AG04450 (cell line): ENCODE measurements at regions not wholly inside any gene's neighbourhood (a gene's known extent, or its start where the extent isn't known, plus 50 kb on each side); places are given as distances from the start of the nearest gene placed in this dataset.
"Not testable (repeated sequence)": the region's sequence is repeated elsewhere in the genome, so short reads cannot be mapped to it uniquely, and the experiment has no call there.

Source experiments
- CTCF ChIA-PET: fragments of 300-600, 350-600 bp; formaldehyde crosslinking; extraction: SDS; loops from one replicate; lab custom pipeline; 2022; ENCODE audit warnings: antibody characterized with exemption, inconsistent platforms; lab: Charles Lee
- POLR2A ChIA-PET: fragments of 350-600 bp; formaldehyde crosslinking; extraction: SDS; loops from one replicate; lab custom pipeline; 2021; ENCODE audit warnings: antibody characterized with exemption, inconsistent platforms; lab: Yijun Ruan, JAX
- DNase-seq: peaks from one replicate; pipeline ENCODE4 v3.0.0-alpha.2; 2011; ENCODE audit warnings: low read depth, low spot score
- H3K27ac ChIP-seq: one replicate; pipeline ENCODE4 v1.5.1; 2012; ENCODE audit warnings: low read depth, low read length, control low read depth
- H3K27me3 ChIP-seq: one replicate; pipeline ENCODE4 v1.6.0; 2012; ENCODE audit warnings: low read length; ENCODE audit not compliant: control insufficient read depth, insufficient read depth
- H3K4me3 ChIP-seq: 2 replicates; pipeline ENCODE4 v1.5.1; 2011; ENCODE audit warnings: mild to moderate bottlenecking, low read depth, low read length, control low read depth
- H3K9me3 ChIP-seq: 2 replicates; pipeline ENCODE4 v1.5.1; 2012; ENCODE audit warnings: low read length; ENCODE audit not compliant: control insufficient read depth, insufficient read depth
- TF ChIP-seq, protein P1 (sequence below): IDR thresholded peaks from 2 replicates; pipeline ENCODE4 v1.5.1; 2011; ENCODE audit warnings: low read depth, low read length, control low read depth, inconsistent platforms

DNA sequence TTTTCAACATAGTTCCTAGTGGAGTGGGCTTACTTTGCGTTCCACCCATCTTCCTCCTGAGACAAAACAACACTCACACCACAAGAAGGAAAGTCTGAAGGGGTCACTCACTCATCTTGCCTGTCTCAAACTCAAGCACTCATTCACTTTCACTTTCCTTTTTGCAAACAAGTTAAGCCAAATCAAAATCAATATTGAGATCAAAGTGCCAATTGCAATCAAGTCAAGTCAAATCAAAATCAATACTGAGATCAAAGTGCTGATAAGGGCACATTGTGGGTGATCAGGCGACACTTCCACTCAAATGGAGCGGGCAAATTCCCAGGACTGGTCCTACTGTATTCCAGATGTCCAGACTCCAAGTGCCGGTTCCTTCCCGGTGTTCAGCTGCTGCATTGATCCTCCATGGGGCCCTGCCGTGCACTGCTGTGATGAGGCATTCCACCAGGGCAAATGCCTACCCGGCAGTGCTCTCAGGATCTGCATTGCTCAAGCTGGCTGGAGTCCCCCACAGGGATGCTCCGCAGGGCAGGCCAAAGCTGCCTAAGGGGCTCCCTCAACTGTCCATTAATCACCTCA is 183.0 kb upstream of the PLGLB1 start:
- POLR2A ChIA-PET, H3K27ac ChIP-seq, CTCF ChIA-PET, H3K9me3 ChIP-seq, DNase-seq, H3K27me3 ChIP-seq, H3K4me3 ChIP-seq: not testable (repeated sequence)

DNA sequence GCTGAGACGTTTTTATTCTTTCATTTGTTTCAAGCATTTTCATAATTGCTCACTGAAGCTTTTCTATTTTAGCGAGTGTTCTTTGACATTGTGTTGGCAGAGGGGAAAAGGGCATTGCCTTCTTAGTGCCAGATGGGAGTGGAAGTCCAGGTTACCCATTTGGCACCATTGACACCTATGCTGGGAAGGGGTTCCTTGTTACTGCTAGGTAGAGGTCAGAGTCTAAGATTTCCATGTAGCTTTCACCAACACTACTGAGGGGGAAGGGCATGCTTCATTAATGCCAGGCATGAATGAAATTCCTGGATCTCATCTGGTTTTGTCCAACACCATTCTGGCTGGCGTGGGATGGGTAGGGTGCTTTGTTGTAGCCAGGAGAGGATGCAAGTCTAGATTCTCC is 191.3 kb upstream of the PLGLB1 start:
- CTCF ChIA-PET, H3K27ac ChIP-seq, POLR2A ChIA-PET, DNase-seq, H3K4me3 ChIP-seq, H3K9me3 ChIP-seq, H3K27me3 ChIP-seq: not testable (repeated sequence)

DNA sequence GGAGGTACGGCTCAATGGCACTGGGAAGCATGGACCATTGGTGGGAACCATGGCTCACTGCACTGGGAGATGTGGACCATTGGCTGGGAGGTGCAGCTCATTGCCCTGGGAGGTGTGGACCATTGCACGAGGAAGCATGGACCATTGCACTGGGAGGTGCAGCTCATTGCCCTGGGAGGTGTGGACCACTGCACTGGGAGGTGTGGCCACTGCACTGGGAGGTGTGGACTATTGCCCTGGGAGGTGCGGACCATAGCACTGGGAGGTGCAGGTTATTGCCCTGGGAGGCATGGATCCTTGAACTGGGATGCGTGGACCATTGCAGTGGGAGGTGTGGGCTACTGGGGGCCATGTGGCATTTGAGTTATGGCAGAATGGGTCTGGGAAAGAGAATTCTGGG is 195.4 kb upstream of the PLGLB1 start:
- CTCF ChIA-PET, H3K9me3 ChIP-seq, H3K27ac ChIP-seq, POLR2A ChIA-PET, DNase-seq, H3K27me3 ChIP-seq, H3K4me3 ChIP-seq: not testable (repeated sequence)

DNA sequence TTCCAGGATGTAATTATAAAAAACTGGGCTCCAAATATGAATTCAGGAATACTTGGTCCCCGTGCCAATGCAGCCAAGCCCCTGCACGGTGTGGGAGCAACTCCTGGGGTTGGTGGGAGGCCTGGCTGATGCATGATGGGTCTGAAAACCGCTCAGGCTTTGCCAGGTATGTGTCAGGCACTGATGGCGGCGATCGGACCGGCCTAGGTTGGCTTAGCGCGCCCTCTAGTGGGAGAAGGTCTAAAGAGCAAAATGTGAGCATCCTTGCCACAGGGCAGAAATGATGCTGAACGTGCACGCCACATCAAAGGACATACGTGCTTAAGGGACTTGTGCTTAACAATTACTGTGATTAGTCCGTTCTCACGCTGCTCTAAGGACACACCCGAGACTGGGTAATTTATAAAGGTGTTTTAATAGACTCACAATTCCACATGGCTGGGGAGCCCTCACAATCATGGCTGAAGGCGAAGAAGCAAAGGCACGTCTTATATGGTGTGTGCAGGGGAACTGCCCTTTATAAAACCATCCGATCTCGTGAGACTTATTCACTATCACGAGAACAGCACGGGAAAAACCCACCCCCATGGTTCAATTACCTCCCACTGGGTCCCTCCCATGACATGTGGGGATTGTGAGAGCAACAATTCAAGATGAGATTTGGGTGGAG is 196.2 kb upstream of the PLGLB1 start:
- H3K27ac ChIP-seq, H3K27me3 ChIP-seq, CTCF ChIA-PET, H3K9me3 ChIP-seq, DNase-seq, H3K4me3 ChIP-seq, POLR2A ChIA-PET: not testable (repeated sequence)
- TF ChIP-seq, protein P1, sequence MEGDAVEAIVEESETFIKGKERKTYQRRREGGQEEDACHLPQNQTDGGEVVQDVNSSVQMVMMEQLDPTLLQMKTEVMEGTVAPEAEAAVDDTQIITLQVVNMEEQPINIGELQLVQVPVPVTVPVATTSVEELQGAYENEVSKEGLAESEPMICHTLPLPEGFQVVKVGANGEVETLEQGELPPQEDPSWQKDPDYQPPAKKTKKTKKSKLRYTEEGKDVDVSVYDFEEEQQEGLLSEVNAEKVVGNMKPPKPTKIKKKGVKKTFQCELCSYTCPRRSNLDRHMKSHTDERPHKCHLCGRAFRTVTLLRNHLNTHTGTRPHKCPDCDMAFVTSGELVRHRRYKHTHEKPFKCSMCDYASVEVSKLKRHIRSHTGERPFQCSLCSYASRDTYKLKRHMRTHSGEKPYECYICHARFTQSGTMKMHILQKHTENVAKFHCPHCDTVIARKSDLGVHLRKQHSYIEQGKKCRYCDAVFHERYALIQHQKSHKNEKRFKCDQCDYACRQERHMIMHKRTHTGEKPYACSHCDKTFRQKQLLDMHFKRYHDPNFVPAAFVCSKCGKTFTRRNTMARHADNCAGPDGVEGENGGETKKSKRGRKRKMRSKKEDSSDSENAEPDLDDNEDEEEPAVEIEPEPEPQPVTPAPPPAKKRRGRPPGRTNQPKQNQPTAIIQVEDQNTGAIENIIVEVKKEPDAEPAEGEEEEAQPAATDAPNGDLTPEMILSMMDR = peak; percentile 35

DNA sequence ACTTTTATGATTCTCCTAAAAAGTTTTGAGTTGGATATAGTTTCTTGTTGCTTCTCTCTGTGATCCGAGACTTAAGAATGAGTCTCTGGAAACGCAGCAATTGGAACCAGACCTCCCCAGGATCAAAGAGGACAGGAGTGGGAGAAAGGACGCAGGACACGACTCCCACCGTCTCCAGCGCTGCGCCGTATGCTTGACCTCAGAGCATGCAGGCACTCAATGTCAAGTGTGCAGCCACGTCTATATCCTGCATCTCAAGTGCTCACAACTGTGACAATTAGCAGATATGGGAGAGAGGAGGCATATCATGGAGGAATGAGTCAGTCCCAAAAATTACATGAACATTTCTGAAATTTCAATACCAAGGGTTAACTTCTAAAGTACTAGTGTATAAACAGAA is 199.0 kb upstream of the PLGLB1 start:
- H3K4me3 ChIP-seq, CTCF ChIA-PET, POLR2A ChIA-PET, H3K27me3 ChIP-seq, H3K27ac ChIP-seq, DNase-seq, H3K9me3 ChIP-seq: not testable (repeated sequence)

DNA sequence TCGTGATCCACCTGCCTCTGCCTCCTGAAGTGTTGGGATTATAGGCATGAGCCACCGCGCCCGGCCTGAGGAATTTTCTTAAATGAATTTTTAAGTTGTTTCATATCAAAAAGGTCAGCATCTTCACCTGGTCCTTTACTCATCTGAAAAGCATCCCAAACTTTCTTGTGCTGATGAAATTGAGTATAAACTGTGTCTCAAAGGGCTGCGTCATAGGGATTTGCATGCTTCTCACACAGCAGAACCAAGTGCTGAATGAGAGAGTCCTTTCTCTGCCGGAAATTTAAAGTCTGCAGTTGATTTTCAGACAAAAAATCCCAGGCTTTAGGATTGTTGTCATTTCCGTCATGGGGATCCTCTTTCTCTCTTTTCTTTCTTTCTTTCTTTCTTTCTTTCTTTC is 200.5 kb upstream of the PLGLB1 start:
- POLR2A ChIA-PET, CTCF ChIA-PET: not testable (repeated sequence)

DNA sequence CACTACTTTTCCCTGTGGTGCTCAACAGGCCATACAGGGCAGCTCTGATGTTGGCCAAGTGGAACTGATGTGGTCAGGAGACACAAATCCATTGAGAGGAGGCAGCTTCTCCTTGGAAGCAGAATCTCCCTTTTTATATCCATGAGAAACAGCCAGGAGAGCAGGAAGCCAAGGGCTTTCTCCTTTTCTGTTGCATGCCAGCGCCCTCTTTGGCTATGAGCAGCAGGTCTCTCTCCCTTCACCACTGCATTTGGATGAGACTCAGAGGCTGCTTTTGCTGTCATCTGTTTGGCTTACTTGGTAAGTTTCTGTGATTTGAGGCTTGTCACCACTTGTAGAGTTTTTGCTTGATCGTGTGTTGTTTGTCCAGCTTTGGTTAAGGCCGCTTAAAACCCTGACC is 202.2 kb upstream of the PLGLB1 start:
- H3K27me3 ChIP-seq, H3K9me3 ChIP-seq, POLR2A ChIA-PET, H3K27ac ChIP-seq, H3K4me3 ChIP-seq, DNase-seq: not testable (repeated sequence)
- CTCF ChIA-PET = interaction anchor here (0.6 kb wide), 1 partner anchor 416 kb away, joined by 3 read pairs; no protein-coding TSS in a partner anchor

More for the DNA sequence above, 200.5 kb upstream of the PLGLB1 start:
- H3K4me3 ChIP-seq, H3K27ac ChIP-seq, H3K27me3 ChIP-seq, H3K9me3 ChIP-seq: not testable (repeated sequence)
- DNase-seq = peak; percentile 26

DNA sequence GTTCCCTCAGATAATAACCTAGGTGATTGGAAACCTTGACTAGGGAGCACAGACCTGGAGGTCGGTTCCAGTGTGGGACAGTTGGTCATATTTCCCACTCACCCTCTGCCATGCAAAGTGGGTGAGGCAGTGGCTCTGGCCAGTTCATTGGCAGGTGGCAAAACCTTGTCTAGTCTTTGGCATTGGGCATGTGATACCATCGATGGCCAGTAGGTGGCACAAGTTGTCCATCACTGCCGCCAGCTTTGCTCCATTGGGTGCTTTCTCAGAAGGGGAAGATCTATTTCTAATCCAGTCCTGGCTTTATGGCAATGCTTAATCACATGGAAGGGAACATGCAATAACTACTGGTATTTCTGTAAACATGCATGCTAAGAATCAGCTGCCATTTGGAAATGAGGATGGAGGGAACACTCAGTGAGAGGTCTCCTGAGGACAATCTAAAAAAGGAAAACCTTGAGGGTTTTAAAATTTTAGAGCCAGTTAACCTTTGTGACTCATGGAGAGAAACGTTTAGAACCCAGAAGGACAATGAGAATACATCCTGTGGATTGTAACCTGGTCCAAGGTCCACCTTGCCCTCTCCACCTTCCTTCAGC is 207.5 kb upstream of the PLGLB1 start:
- POLR2A ChIA-PET, H3K4me3 ChIP-seq, CTCF ChIA-PET, H3K27ac ChIP-seq, H3K27me3 ChIP-seq, H3K9me3 ChIP-seq: not testable (repeated sequence)
- TF ChIP-seq, protein P1 = peak; percentile 38; the same call in 1 of the 2 replicates
- peak; percentile 3 for DNase-seq

DNA sequence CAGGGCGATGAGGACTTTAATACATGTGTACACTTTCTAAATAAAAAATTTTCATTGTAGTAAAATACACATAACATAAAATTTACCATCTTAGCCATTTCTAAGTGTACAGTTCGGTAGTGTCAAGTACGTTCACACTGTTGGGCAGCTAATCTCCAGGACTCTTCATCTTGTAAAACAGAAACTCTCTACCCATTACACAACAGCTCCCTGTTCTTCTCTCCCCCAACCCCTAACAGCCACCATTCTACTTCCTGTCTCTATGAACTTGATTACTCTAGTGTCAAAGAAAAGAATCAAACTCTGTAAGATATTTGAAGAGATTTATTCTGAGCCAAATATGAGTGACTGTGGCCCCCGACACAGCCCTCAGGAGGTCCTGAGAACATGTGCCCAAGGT is 208.3 kb upstream of the PLGLB1 start:
- H3K4me3 ChIP-seq, H3K27me3 ChIP-seq, DNase-seq, CTCF ChIA-PET, H3K9me3 ChIP-seq, H3K27ac ChIP-seq, POLR2A ChIA-PET: not testable (repeated sequence)

DNA sequence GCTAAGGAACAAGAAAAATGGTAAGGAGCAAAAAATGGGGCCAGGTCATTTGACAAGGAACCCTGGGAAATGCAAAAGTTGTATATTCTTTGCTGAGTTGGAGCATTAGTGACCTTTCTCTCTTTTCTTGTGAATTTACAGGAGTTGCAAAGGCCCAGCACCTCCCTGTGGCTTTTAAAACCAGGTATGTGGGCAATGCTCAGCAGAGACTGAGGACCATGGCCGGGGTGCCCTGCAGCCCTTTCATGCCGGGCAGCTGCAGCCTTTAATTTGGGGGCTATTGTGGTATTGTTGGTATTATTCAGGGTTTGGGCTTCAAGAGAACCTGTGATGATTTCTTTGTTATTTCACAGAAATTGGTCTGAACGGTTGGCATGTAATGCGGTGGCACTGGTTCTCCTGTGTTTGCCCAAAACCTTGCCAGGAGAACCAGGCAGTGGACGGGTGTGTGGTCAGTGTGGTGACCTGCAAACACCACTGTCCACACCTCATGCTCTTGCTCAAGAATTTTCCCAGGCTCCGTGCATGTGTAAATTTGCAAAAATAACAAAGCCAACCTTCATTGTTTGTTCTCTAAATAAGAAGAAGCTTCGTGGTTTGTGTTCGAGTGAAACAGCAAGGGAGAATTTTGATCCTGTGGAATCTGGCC is 213.8 kb upstream of the PLGLB1 start:
- CTCF ChIA-PET, H3K4me3 ChIP-seq, H3K27me3 ChIP-seq, POLR2A ChIA-PET, H3K9me3 ChIP-seq, DNase-seq, H3K27ac ChIP-seq: not testable (repeated sequence)
